ENCODE measurements at regions not wholly inside any gene's neighbourhood (a gene's known extent, or its start where the extent isn't known, plus 50 kb on each side); places are given as distances from the start of the nearest gene placed in this dataset.

DNA sequence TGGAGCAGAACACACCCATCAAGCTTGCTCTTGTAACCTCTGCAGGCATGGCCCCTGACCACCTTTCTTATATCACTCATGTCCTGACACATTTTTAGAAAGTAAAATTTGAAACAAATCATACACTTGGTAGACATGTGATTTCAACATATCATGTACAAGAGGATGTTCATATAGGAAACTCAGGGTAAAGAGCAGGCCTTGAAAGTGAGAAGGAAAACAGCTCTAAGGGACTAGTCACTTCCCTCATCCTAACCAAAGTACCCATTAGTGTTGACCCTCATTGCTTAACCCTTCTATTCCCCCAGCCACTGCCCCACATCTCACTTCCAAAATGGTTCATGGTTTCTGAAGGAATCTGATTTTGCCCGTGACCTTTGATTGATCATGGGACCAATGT lies 492.4 kb upstream of the KLF4 start:
- Histone ChIP-seq H3K4me3 (no peak overlapping the region), H3K36me3 (ENCODE audit: insufficient read depth in 1 of 2, low read depth in 1 of 2) (no peaks in the 10 kb centered on the region), H3K4me1 (no peaks in the 10 kb centered on the region), H3K27ac (no peak overlapping the region), H3K9me3 (no peaks in the 10 kb centered on the region), H3K27me3 (ENCODE audit: insufficient read depth in 3 of 3, low read length in 2 of 3) (no peaks in the 10 kb centered on the region)
- ATAC-seq (no peak), DNase-seq (no peak)
- 94 to 100% (median 94%) methylated on average over 1 of the region's 1 CpG for WGBS, 3 donors
- TF ChIP-seq CTCF (IDR thresholded peaks at IDR 0.05), result no peak
- intact Hi-C loops (cut with DNase I), result no loop called here

- Histone ChIP-seq H3K4me3 (no peak overlapping the region), H3K9me3 (no peaks in the 10 kb centered on the region), H3K27me3 (ENCODE audit: insufficient read depth in 3 of 3, low read length in 2 of 3) (no peaks in the 10 kb centered on the region), H3K4me1 (no peaks in the 10 kb centered on the region), H3K36me3 (ENCODE audit: insufficient read depth in 1 of 2, low read depth in 1 of 2) (no peaks in the 10 kb centered on the region), H3K27ac (no peak overlapping the region)
- ATAC-seq (no peak), DNase-seq (no peak)
- no peak for TF ChIP-seq CTCF (IDR thresholded peaks at IDR 0.05)
- 83 to 90% (median 85%) methylated on average over 2 of the region's 2 CpGs for WGBS, 3 donors
- intact Hi-C loops (cut with DNase I), result no loop called here
Measured at GRCh38 chr9:107980984-107981383, 491.4 kb upstream of the KLF4 start.

GRCh38 chr9:107976767-107977166 lies 487.2 kb upstream of the KLF4 start:
- 47 to 50% methylated on average over 1 of the region's 1 CpG; no CpG with 5 or more reads in 1 of the 3 donors for whole genome bisulfite sequencing, 3 donors
- Histone ChIP-seq H3K4me1 (no peaks in the 10 kb centered on the region), H3K9me3 (no peaks in the 10 kb centered on the region), H3K27ac (no peak overlapping the region), H3K4me3 (no peak overlapping the region), H3K27me3 (ENCODE audit: insufficient read depth in 3 of 3, low read length in 2 of 3) (no peaks in the 10 kb centered on the region), H3K36me3 (ENCODE audit: insufficient read depth in 1 of 2, low read depth in 1 of 2) (no peaks in the 10 kb centered on the region)
- ATAC-seq (peak; percentile 30 to 78 (median 57)), DNase-seq (peak; percentile 42 to 73)
- TF ChIP-seq CTCF (IDR thresholded peaks at IDR 0.05), result no peak
- intact Hi-C loops (cut with DNase I), result no loop called here

GRCh38 chr9:107975426-107976010 lies 485.9 kb upstream of the KLF4 start:
- no peaks in the 10 kb centered on the region for H3K9me3 ChIP-seq
- intact Hi-C loops (cut with DNase I), result no loop called here
- H3K27ac ChIP-seq, result no peak overlapping the region
- ATAC-seq (no peak), DNase-seq (no peak)
- no peaks in the 10 kb centered on the region for H3K4me1 ChIP-seq
- no peaks in the 10 kb centered on the region for H3K27me3 ChIP-seq (ENCODE audit: insufficient read depth in 3 of 3, low read length in 2 of 3)
- whole genome bisulfite sequencing, 3 donors, result 81 to 91% (median 87%) methylated on average over 5 of the region's 5 CpGs
- H3K36me3 ChIP-seq (ENCODE audit: insufficient read depth in 1 of 2, low read depth in 1 of 2), result no peaks in the 10 kb centered on the region
- H3K4me3 ChIP-seq, result no peak overlapping the region
- no peak for TF ChIP-seq CTCF (IDR thresholded peaks at IDR 0.05)

DNA sequence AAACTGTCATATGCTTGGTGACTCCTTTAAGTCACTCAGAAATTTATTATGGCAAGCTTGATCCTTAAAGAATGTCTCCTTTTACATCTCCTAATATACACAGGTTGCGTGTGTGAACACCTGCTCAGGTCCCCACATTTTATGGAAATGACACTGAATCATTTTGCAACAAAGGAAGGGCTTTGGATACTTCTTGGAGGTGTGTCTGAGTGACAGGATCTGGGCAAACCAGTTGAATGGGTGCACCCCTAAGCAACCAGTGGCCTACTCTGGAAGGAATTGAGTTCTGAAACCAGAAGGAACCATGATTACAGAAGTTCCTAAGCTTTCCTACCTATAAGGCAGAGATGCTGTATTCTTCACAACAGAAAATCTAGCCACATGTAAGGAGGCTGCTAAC lies 483.9 kb upstream of the KLF4 start:
- no peaks in the 10 kb centered on the region for H3K9me3 ChIP-seq
- no peak overlapping the region for H3K4me3 ChIP-seq
- H3K27me3 ChIP-seq (ENCODE audit: insufficient read depth in 3 of 3, low read length in 2 of 3), result no peaks in the 10 kb centered on the region
- no peak overlapping the region for H3K27ac ChIP-seq
- 94 to 97% (median 94%) methylated on average over 1 of the region's 1 CpG for WGBS, 3 donors
- H3K4me1 ChIP-seq, result no peaks in the 10 kb centered on the region
- no peaks in the 10 kb centered on the region for H3K36me3 ChIP-seq (ENCODE audit: insufficient read depth in 1 of 2, low read depth in 1 of 2)
- DNase-seq (no peak), ATAC-seq (no peak)
- intact Hi-C loops (cut with DNase I), result no loop called here
- no peak for TF ChIP-seq CTCF (IDR thresholded peaks at IDR 0.05)
